NCI-H774 (cell line): ENCODE measurements at regions not wholly inside any gene's neighbourhood (a gene's known extent, or its start where the extent isn't known, plus 50 kb on each side); places are given as distances from the start of the nearest gene placed in this dataset.
A peak's percentile ranks its signal among the peaks of the same experiment; 100 is the strongest.
"Not testable (repeated sequence)": the region's sequence is repeated elsewhere in the genome, so short reads cannot be mapped to it uniquely, and the experiment has no call there.

ENCODE experiments used
- DNase-seq: peaks from one replicate; lab custom pipeline; 2025; lab: John Stamatoyannopoulos, UW

- no peak for DNase-seq
These were observed 109.7 kb upstream of the CCDC28A start for GRCh38 chr6:138663892-138664291.

- no peak for DNase-seq
These were observed 108.8 kb upstream of the CCDC28A start for GRCh38 chr6:138664745-138665144.

GRCh38 chr6:138666636-138667035, 106.9 kb upstream of the CCDC28A start:
- DNase-seq: no peak

DNA sequence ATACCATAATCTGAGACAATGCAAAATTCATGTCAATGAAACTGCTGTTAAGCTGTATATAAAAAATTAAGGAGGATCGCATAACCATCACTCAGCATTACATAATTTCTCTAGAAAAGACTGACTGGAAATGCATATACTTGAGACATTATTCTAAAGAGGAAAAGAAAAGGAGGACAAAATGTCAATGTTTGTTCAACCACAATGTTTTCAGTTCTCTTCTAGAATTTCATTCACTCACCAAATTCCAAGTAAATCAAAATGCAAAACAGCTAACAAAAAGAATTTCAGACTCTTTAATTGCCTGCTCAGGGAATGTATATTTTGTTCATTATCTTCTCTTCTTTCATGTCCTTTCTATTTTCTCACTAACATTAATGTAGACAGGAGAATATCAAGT, 106.2 kb upstream of the CCDC28A start:
- no peak for DNase-seq

DNA sequence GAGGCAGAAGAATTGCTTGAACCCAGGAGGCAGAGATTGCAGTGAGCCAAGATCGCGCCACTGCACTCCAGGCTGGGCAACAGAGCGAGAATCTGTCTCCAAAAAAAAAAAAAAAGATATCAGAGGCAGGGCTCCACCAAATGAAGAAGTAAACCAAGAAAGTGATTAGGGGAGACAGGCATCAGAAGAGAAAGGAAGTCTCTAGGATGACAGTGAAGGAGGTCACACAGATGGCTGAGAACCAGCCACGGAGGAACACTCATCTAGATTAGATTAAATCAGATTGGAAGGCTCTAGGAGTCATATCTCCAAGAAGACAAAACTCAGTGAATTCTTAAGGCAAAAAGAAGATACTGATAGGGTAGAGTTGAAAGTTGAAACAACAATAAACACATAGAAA, 102.2 kb upstream of the CCDC28A start:
- no peak for DNase-seq

GRCh38 chr6:138673346-138674014, 100.1 kb upstream of the CCDC28A start:
- no peak for DNase-seq

GRCh38 chr6:138674444-138674843, 99.1 kb upstream of the CCDC28A start:
- not testable (repeated sequence) for DNase-seq

GRCh38 chr6:138677538-138677937, 96.0 kb upstream of the CCDC28A start:
- no peak for DNase-seq

DNA sequence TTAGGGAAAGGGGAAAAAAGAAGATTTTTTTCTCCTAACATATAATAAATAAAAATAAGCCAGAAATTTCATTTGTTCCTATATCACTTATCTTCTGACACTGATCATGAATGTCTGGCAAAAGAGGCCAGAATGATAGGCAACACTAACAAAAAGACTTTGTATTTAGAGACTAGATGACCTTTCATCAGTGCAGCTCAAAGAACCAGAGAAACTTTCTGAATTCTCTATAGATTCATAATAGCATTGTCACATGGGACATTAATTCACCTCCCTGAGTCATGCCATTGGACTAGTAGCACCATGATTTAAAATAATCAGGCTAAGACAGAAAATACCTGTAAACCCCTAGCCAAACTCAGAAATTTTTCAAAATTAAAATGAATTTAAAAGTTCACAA, 95.4 kb upstream of the CCDC28A start:
- no peak for DNase-seq

DNA sequence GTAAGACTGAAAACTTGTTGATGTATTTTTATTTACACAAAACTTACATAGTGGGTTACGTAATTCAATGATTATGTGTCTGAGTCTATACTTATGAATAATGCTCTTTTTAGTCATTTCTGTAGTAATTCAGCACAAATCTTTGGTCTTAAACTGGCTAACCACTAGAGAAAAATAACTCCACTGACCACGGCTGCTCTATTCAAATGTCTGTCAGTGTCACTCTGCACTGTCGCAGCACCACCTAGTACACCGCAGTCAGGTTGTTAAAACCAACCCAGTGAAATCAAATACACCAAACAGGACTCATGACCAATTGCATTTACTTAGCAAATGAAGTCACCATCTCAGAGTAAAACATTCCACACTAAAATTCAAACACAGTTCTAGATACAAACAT, 93.5 kb upstream of the CCDC28A start:
- DNase-seq: no peak

GRCh38 chr6:138681627-138682026, 91.9 kb upstream of the CCDC28A start:
- DNase-seq: no peak

GRCh38 chr6:138682704-138683527, 90.7 kb upstream of the CCDC28A start:
- DNase-seq: peak; percentile 18

DNA sequence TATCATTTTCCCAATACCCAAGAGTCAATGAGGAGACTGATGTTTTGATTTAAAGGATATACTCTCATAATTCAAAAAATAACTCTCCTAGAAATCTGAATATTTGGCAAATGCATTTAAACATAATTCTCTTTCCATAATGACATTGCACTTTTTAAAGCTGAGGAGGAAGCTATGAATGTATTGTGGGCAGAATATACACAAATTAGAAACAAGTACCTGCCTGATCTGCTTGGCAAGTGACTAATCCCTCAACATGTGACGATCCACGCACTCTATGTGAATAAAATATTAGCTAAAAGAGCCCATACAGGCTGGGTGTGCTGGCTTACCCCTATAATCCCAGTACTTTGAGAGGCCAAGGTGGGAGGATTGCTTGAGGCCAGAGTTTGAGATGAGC, 88.3 kb upstream of the CCDC28A start:
- DNase-seq: no peak

GRCh38 chr6:138685781-138686180, 87.8 kb upstream of the CCDC28A start:
- no peak for DNase-seq

- DNase-seq: no peak
These were observed 85.0 kb upstream of the CCDC28A start for GRCh38 chr6:138688580-138688979.

GRCh38 chr6:138689849-138690248, 83.7 kb upstream of the CCDC28A start:
- no peak for DNase-seq

GRCh38 chr6:138690975-138691594, 82.5 kb upstream of the CCDC28A start:
- DNase-seq: no peak

DNA sequence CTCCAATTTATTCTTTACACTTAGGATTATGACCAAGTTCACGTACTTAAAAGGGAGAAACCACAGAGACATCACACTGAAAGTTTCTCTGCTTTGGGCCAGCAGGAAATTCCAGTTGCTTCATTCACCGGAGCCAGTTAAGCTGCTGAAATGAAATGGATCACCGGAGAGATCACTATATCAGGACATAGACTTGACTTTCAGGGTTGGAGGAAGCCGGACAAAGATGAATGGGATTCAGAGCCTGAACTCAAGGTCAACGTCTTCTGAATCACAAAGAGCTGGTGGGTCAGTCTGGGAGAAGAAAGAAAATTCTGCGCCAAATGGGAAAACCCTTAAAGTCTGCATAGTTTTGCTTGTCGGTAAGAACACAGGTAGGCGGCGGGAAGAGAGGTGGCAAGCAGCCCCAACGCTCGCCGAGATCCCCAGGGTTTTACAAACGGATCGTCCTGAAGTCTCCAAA, 81.9 kb upstream of the CCDC28A start:
- peak; percentile 15 for DNase-seq

DNA sequence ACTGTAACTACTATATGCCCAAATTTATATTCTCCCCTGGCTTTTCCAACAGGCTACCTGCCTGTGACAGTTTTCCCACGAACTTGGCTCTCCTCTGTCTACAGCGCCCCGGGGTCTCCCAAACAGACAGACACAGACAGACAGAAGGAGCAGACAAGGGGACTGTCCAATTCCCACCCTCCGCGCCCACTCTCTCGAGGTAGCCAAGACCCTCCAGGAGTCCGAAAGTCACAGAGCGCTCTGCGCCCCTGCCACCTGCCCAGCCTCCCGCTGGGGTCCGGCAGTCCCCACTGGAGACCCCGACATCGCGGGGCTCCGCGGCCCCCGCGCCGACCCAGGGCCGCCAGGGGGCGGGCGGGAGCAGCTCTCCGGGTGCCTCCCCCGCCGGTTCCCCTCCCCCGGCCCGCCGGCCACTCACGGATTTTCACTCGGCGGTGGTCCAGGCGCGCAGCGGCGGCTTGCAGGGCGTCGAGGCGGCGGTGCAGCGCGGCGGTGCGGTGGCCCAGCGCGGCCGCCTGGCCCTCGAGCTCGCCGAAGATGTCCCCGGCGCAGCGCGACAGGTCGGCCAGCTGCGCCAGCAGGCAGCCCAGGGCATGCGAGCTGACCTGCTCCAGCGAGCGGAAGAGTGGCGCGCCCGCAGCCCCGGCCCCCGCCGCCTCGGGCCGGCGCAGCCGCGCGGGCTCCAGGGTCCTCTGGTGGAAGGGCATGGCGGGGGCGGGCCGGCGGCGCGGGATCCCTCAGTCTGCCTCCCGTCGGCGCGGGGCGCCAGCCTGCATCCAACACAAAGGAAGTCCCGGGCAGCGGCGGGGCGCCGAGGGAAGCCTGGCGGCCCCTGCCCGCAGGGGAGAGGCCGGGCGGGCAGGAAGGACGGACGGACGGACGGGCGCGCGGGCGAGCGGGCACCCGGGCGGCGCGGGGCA, 81.3 kb upstream of the CCDC28A start:
- peak; percentile 66 for DNase-seq

DNA sequence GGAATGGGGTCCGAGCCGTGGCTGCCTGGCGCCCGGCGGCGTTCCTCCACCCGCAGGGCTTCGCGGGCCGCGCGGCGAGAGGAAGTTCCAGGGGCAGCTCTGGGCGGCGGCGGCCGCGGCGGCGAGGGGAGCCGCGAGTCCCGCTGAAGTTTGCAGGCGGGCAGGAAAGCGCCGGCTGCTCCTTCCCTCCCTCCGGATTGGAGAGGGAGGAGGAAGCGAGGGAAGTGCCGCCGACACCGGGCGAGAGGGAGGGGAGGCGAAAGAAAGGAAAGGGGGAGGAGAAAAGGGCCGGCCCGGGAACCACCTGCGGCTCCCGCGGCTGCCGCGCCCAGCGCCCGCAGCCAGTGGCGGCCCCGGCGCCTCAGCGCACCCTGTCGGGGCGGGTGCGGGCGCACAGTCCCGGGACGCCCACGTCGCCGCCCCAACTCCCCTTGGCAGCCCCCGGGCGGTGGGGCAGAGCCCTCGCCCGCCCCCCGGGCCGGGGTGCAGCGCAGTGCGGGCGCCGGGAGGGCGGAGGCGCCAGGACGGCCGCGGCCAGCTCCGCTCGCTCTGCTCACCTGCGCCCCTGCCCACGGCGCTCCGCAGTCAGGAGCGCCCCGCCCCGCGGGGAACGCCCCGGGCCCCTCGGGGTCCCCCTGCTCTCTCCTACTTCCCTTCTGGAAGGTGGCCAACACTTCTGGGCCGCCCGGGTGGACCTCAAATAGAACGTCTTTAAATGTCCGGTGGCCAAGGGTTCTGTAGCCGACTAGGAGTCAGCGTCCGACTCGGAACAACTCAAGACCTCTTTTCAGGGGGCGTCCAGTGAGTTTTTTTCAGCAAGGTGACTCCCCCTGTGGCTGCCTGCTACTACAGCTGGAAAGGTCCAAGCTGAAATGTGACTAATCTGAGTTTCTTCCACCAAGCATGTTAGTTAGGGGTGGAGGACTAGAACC, 80.3 kb upstream of the CCDC28A start:
- DNase-seq: peak; percentile 79

GRCh38 chr6:138695193-138695592, 78.4 kb upstream of the CCDC28A start:
- no peak for DNase-seq
